Transverse colon (tissue), 3 donors: ENCODE measurements at regions not wholly inside any gene's neighbourhood (a gene's known extent, or its start where the extent isn't known, plus 50 kb on each side); places are given as distances from the start of the nearest gene placed in this dataset.

Source experiments
- CTCF ChIP-seq, 5 experiments: fragments of 200-600 bp in 3 of 5; fragments of 450-650 bp in 2 of 5; sonication (generic) in 3 of 5; IDR thresholded peaks; 1 replicate in 2 of 5; 2 replicates in 3 of 5; pipeline ENCODE4 v1.5.1; 2016 to 2017; ENCODE audit warnings: antibody characterized with exemption in 5 of 5, inconsistent platforms in 3 of 5, mild to moderate bottlenecking in 2 of 5, moderate library complexity in 1 of 5
- POLR2A ChIP-seq: fragments of 450-650 bp; IDR thresholded peaks from one replicate; pipeline ENCODE4 v1.6.1; 2016; ENCODE audit warnings: antibody characterized with exemption, mild to moderate bottlenecking, moderate library complexity

GRCh38 chr1:232404227-232404626 lies 225.7 kb downstream of the SIPA1L2 start:
- no peak for TF ChIP-seq CTCF (IDR thresholded peaks at IDR 0.05)
- no peak for TF ChIP-seq POLR2A
